ENCODE measurements at regions not wholly inside any gene's neighbourhood (a gene's known extent, or its start where the extent isn't known, plus 50 kb on each side); places are given as distances from the start of the nearest gene placed in this dataset.

DNA sequence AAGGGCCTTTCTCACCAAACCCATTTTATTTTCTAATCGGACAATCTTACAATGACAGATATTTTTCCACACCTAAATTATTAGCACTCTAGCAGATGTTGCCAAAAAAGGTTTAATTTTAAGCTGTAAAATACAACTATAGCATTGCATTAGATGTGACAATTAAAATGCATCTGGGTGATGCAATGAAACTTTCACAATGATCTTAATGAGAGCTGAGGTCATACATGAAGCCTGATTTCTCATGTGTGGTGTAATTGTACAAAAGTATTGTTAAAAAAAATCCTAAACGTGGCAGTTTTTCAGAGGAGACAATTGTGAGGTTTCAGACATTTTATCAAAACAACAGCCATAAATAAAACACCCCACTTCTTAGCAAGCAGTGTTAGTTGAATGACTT lies 606.0 kb downstream of the HDGFL1 start:
- 57 to 64% (median 61%) methylated on average over 2 of the region's 2 CpGs for WGBS, 5 donors
- no peak overlapping the region for H3K4me3 ChIP-seq
- intact Hi-C loops (cut with DNase I; ENCODE audit: low total_unique reads) = no loop called here
- H3K27me3 ChIP-seq = no peaks in the 10 kb centered on the region
- no peak for TF ChIP-seq POLR2A (IDR thresholded peaks at IDR 0.05)
- H3K9me3 ChIP-seq = no peaks in the 10 kb centered on the region
- H3K27ac ChIP-seq = no peak overlapping the region
- peaks cover 0 to under 1% (median 0%) of the 10 kb centered on the region in 4 donors for H3K4me1 ChIP-seq
- H3K36me3 ChIP-seq = no peaks in the 10 kb centered on the region
- DNase-seq = no peak

DNA sequence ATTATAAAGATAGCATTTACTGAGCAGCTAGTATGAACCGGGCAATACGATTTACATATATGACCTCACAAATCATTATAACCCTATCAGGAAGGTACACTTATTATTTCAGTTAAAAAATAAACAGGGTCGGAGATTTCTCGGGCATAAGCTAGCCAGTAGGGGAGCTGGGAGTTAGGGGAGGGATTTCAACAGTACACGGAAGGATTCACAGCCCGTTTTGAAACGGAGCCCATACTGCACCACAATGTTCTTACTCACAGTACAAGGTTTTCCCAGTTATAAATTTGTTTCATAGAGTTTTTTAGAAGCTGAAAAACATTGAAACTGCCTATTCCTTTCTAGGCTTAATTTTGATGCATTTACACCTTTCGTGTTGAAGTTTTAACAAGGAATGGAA lies 607.1 kb downstream of the HDGFL1 start:
- TF ChIP-seq POLR2AphosphoS5 (IDR thresholded peaks at IDR 0.05) = no peak
- TF ChIP-seq POLR2A (IDR thresholded peaks at IDR 0.05) = no peak
- TF ChIP-seq, protein P1, sequence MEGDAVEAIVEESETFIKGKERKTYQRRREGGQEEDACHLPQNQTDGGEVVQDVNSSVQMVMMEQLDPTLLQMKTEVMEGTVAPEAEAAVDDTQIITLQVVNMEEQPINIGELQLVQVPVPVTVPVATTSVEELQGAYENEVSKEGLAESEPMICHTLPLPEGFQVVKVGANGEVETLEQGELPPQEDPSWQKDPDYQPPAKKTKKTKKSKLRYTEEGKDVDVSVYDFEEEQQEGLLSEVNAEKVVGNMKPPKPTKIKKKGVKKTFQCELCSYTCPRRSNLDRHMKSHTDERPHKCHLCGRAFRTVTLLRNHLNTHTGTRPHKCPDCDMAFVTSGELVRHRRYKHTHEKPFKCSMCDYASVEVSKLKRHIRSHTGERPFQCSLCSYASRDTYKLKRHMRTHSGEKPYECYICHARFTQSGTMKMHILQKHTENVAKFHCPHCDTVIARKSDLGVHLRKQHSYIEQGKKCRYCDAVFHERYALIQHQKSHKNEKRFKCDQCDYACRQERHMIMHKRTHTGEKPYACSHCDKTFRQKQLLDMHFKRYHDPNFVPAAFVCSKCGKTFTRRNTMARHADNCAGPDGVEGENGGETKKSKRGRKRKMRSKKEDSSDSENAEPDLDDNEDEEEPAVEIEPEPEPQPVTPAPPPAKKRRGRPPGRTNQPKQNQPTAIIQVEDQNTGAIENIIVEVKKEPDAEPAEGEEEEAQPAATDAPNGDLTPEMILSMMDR (IDR thresholded peaks at IDR 0.05) = no peak
- TF ChIP-seq EP300 (IDR thresholded peaks at IDR 0.05) = no peak
- no peak for DNase-seq
- Histone ChIP-seq H3K9me3 (no peaks in the 10 kb centered on the region), H3K4me1 (peaks cover 0 to 9% (median 4%) of the 10 kb centered on the region in 4 donors), H3K36me3 (no peaks in the 10 kb centered on the region), H3K27me3 (no peaks in the 10 kb centered on the region), H3K27ac (no peak overlapping the region), H3K4me3 (no peak overlapping the region)
- 90 to 92% (median 92%) methylated on average over 8 of the region's 8 CpGs for WGBS, 5 donors
- intact Hi-C loops (cut with DNase I; ENCODE audit: low total_unique reads) = no loop called here

- Histone ChIP-seq H3K4me1 (peaks cover 0 to 9% (median 4%) of the 10 kb centered on the region in 4 donors), H3K4me3 (no peak overlapping the region), H3K9me3 (no peaks in the 10 kb centered on the region), H3K27ac (no peak overlapping the region), H3K27me3 (no peaks in the 10 kb centered on the region), H3K36me3 (no peaks in the 10 kb centered on the region)
- 87 to 92% (median 89%) methylated on average over 11 of the region's 11 CpGs for WGBS, 5 donors
- intact Hi-C loops (cut with DNase I; ENCODE audit: low total_unique reads) = no loop called here
- no peak for TF ChIP-seq POLR2AphosphoS5 (IDR thresholded peaks at IDR 0.05)
- no peak for TF ChIP-seq EP300 (IDR thresholded peaks at IDR 0.05)
- TF ChIP-seq, protein P1 (IDR thresholded peaks at IDR 0.05) = no peak
- TF ChIP-seq POLR2A (IDR thresholded peaks at IDR 0.05) = no peak
- DNase-seq = peak in 1 of 2 donors; percentile 30
Measured at GRCh38 chr6:23176883-23177282, 607.5 kb downstream of the HDGFL1 start.

DNA sequence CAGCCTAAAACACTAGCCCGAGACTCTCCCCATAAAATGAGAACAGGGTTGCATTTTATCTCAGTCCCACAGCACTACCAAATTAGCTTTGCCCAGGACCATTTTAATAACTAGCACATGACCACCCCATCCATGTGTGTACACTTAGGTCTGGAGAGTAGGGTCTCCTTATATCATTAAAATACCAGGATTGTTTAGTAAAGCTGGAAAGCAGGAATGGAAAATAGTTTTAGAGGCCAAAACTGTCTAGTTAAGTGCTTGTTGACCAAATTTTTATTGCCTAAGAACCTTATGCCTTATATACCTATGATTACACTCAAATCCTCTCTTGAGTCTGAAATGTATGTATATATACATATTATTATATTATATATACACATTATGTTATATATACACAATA lies 608.4 kb downstream of the HDGFL1 start:
- DNase-seq = no peak
- no peaks in the 10 kb centered on the region for H3K9me3 ChIP-seq
- peaks cover 0 to 9% (median 4%) of the 10 kb centered on the region in 4 donors for H3K4me1 ChIP-seq
- H3K27ac ChIP-seq = no peak overlapping the region
- H3K4me3 ChIP-seq = no peak overlapping the region
- TF ChIP-seq, protein P1 (IDR thresholded peaks at IDR 0.05) = no peak
- no peak for TF ChIP-seq POLR2A (IDR thresholded peaks at IDR 0.05)
- no peak for TF ChIP-seq EP300 (IDR thresholded peaks at IDR 0.05)
- no peak for TF ChIP-seq POLR2AphosphoS5 (IDR thresholded peaks at IDR 0.05)
- H3K36me3 ChIP-seq = no peaks in the 10 kb centered on the region
- intact Hi-C loops (cut with DNase I; ENCODE audit: low total_unique reads) = no loop called here
- no peaks in the 10 kb centered on the region for H3K27me3 ChIP-seq
- 67 to 88% (median 80%) methylated on average over 1 of the region's 1 CpG for WGBS, 5 donors

DNA sequence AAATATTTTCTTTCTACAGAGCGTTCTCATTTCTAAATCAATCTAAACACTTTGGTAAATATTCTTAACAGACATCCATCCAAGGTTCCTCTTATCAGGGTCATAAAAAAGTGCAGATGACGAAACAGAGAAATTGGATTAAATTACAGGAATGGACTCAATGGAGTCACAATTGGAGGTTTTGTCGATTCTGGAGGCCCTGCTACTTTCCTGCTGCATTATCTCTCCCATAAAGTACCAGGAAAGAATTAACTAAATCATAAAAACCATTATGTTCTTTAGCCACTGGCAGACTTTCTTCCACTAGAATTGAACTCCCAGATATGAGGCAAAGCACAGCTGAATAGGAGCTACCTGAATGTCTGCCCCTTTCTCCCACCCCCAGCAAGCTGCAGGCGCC lies 610.6 kb downstream of the HDGFL1 start:
- no peak overlapping the region for H3K4me3 ChIP-seq
- intact Hi-C loops (cut with DNase I; ENCODE audit: low total_unique reads) = no loop called here
- no peak for DNase-seq
- no peaks in the 10 kb centered on the region for H3K27me3 ChIP-seq
- TF ChIP-seq EP300 (IDR thresholded peaks at IDR 0.05) (no peak), POLR2A (IDR thresholded peaks at IDR 0.05) (no peak), POLR2AphosphoS5 (IDR thresholded peaks at IDR 0.05) (no peak)
- TF ChIP-seq, protein P1 (IDR thresholded peaks at IDR 0.05) = no peak
- WGBS, 5 donors = 77 to 88% (median 82%) methylated on average over 4 of the region's 4 CpGs
- no peaks in the 10 kb centered on the region for H3K36me3 ChIP-seq
- no peaks in the 10 kb centered on the region for H3K9me3 ChIP-seq
- H3K4me1 ChIP-seq = peaks cover 0 to 9% (median 4%) of the 10 kb centered on the region in 4 donors
- no peak overlapping the region for H3K27ac ChIP-seq

Measured in stomach (tissue), 8 donors.